GM12878 (cell line): ENCODE measurements at regions not wholly inside any gene's neighbourhood (a gene's known extent, or its start where the extent isn't known, plus 50 kb on each side); places are given as distances from the start of the nearest gene placed in this dataset.

ENCODE experiments used
- ATAC-seq: fragments of 200-7000 bp; cut with Tn5 transposase; 3 replicates; pipeline ENCODE4 v1.9.1; 2020; ENCODE audit warnings: mild to moderate bottlenecking, moderate library complexity
- BruUV-seq: library from RNA; stranded (reverse); fragments of 400-500 nt; replicated peaks from 2 replicates; lab custom pipeline; 2021; lab: Mats Ljungman, UMichigan
- CTCF ChIA-PET: fragments of 300-600 bp; sonication (Branson Sonifier 250); formaldehyde crosslinking; extraction: SDS; loops from one replicate; lab custom pipeline; 2021; ENCODE audit warnings: inconsistent platforms; lab: Yijun Ruan, JAX
- POLR2A ChIA-PET: fragments of 350-600 bp; formaldehyde crosslinking; extraction: SDS; loops from one replicate; lab custom pipeline; 2021; ENCODE audit warnings: inconsistent platforms; lab: Charles Lee
- RAD21 ChIA-PET: fragments of 300-600 bp; sonication (Branson Sonifier 250); formaldehyde crosslinking; loops from one replicate; lab custom pipeline; 2023; ENCODE audit warnings: antibody characterized with exemption; ENCODE audit not compliant: unreplicated experiment; lab: Charles Lee
- SMC1A ChIA-PET: fragments of 300-600 bp; sonication (Branson Sonifier 250); formaldehyde crosslinking; loops from one replicate; lab custom pipeline; 2023; ENCODE audit not compliant: unreplicated experiment, uncharacterized antibody; lab: Charles Lee
- DNase-seq: peaks from one replicate; pipeline ENCODE4 v3.0.0-alpha.2; 2011; ENCODE audit warnings: low read depth, low spot score
- FAIRE-seq: peaks from 3 replicates; lab custom pipeline; 2011; peaks lifted over from hg19 to GRCh38; lab: Jason Lieb, UNC
- H2AFZ ChIP-seq: 2 replicates; pipeline ENCODE4 v1.6.0; 2011; ENCODE audit warnings: low read depth, low read length, control low read depth; ENCODE audit not compliant: control insufficient read depth
- H3K27ac ChIP-seq: 2 replicates; pipeline ENCODE4 v1.5.1; 2011; ENCODE audit warnings: control low read depth; ENCODE audit not compliant: control insufficient read depth, insufficient read depth
- H3K27me3 ChIP-seq, 2 experiments: replicated peaks in 1 of 2; 2 replicates each; pipeline versions ENCODE4 v1.6.0 to v1.6.1; 2011; ENCODE audit warnings: low read length in 1 of 2; ENCODE audit not compliant: control insufficient read depth in 2 of 2, insufficient read depth in 2 of 2
- H3K36me3 ChIP-seq, 2 experiments: 2 replicates each; pipeline ENCODE4 v1.5.1; 2011; ENCODE audit warnings: low read length in 1 of 2; ENCODE audit not compliant: control insufficient read depth in 2 of 2, insufficient read depth in 2 of 2
- H3K4me1 ChIP-seq: 2 replicates; pipeline ENCODE4 v1.6.1; 2011; ENCODE audit warnings: mild to moderate bottlenecking, low read length, moderate library complexity, mixed read lengths; ENCODE audit not compliant: control insufficient read depth, insufficient read depth
- H3K4me2 ChIP-seq: 2 replicates; pipeline ENCODE4 v1.6.0; 2011; ENCODE audit warnings: control low read depth; ENCODE audit not compliant: control insufficient read depth, insufficient read depth
- H3K4me3 ChIP-seq: fragments of 200-600 bp; sonication (generic); 2 replicates; pipeline ENCODE4 v1.5.1; 2016
- H3K79me2 ChIP-seq: 2 replicates; pipeline ENCODE4 v1.6.0; 2011; ENCODE audit warnings: low read length; ENCODE audit not compliant: control insufficient read depth, insufficient read depth
- H3K9ac ChIP-seq: 2 replicates; pipeline ENCODE4 v1.8.0; 2011; ENCODE audit warnings: low read length, control low read depth, mixed read lengths; ENCODE audit not compliant: control insufficient read depth, insufficient read depth
- H3K9me3 ChIP-seq: replicated peaks from 3 replicates; pipeline ENCODE4 v1.5.1; 2011; ENCODE audit warnings: mild to moderate bottlenecking, low read length; ENCODE audit not compliant: control insufficient read depth, insufficient read depth
- H4K20me1 ChIP-seq: 2 replicates; pipeline ENCODE4 v1.6.0; 2011; ENCODE audit not compliant: control insufficient read depth, insufficient read depth
- ATF7 ChIP-seq: fragments of 450-650 bp; IDR thresholded peaks from 2 replicates; pipeline ENCODE4 v1.6.1; 2016; ENCODE audit warnings: low read depth, mild to moderate bottlenecking
- BCL11A ChIP-seq: IDR thresholded peaks from 2 replicates; pipeline ENCODE4 v1.6.1; 2011; ENCODE audit warnings: low read depth, low read length
- BRCA1 ChIP-seq: IDR thresholded peaks from 2 replicates; pipeline ENCODE4 v1.6.1; 2011; ENCODE audit warnings: low read depth, low read length, improper control_type of control experiment
- CEBPB ChIP-seq, 2 experiments: fragments of 150-350 bp in 1 of 2; IDR thresholded peaks; 2 replicates each; pipeline ENCODE4 v1.6.1; 2012 to 2014; ENCODE audit warnings: low read depth in 2 of 2, low read length in 2 of 2, borderline replicate concordance in 1 of 2, inconsistent platforms in 1 of 2
- CHD1 ChIP-seq: IDR thresholded peaks from 2 replicates; pipeline ENCODE4 v1.6.1; 2012; ENCODE audit warnings: low read depth, low read length, improper control_type of control experiment
- CREB1 ChIP-seq: IDR thresholded peaks from 2 replicates; pipeline ENCODE4 v1.6.1; 2012; ENCODE audit warnings: low read depth, mild to moderate bottlenecking, inconsistent platforms
- ESRRA ChIP-seq: IDR thresholded peaks from 2 replicates; pipeline ENCODE4 v1.6.1; 2012; ENCODE audit warnings: mild to moderate bottlenecking, low read length, improper control_type of control experiment
- FOXK2 ChIP-seq: fragments of 450-650 bp; IDR thresholded peaks from 2 replicates; pipeline ENCODE4 v1.6.1; 2017; ENCODE audit warnings: mild to moderate bottlenecking, moderate library complexity
- MXI1 ChIP-seq: fragments of 150-350 bp; IDR thresholded peaks from 2 replicates; pipeline ENCODE4 v1.6.1; 2011; ENCODE audit warnings: low read depth, mild to moderate bottlenecking, inconsistent platforms, low read length, improper control_type of control experiment
- POLR2AphosphoS2 ChIP-seq: IDR thresholded peaks from 2 replicates; pipeline ENCODE4 v1.6.1; 2011; ENCODE audit warnings: low read depth, mild to moderate bottlenecking, low read length, improper control_type of control experiment, moderate library complexity
- RAD21 ChIP-seq: IDR thresholded peaks from 2 replicates; pipeline ENCODE4 v1.6.1; 2011; ENCODE audit warnings: mild to moderate bottlenecking, low read depth, low read length, moderate library complexity; ENCODE audit not compliant: insufficient read depth
- RFX5 ChIP-seq: IDR thresholded peaks from 2 replicates; pipeline ENCODE4 v1.6.1; 2011; ENCODE audit warnings: low read depth, low read length, improper control_type of control experiment
- SREBF1 ChIP-seq: IDR thresholded peaks from 2 replicates; pipeline ENCODE4 v1.6.1; 2012; ENCODE audit warnings: mild to moderate bottlenecking, low read length
- TARDBP ChIP-seq: IDR thresholded peaks from 2 replicates; pipeline ENCODE4 v1.6.1; 2016; ENCODE audit warnings: borderline replicate concordance
- TBL1XR1 ChIP-seq: IDR thresholded peaks from 2 replicates; pipeline ENCODE4 v1.6.1; 2012; ENCODE audit warnings: low read depth, low read length, improper control_type of control experiment
- TCF7 ChIP-seq: IDR thresholded peaks from 2 replicates; pipeline ENCODE4 v1.6.1; 2014; ENCODE audit warnings: antibody characterized with exemption, borderline replicate concordance
- WGBS: methylation state at CpG from one replicate; pipeline ENCODE4 v1.1.6; 2016; ENCODE audit warnings: low lambda C conversion rate; ENCODE audit not compliant: insufficient replicate concordance, insufficient coverage; ENCODE audit errors: missing lambda C conversion rate; 5-methylcytosine and 5-hydroxymethylcytosine counted together
- in situ Hi-C: fragments of 300-500 bp; cut with MboI; formaldehyde crosslinking; loops from 9 replicates; pipeline ENCODE4 v1.14.3; 2018; ENCODE audit warnings: mixed read lengths
- intact Hi-C: fragments of 100-400 bp; cut with micrococcal nuclease; formaldehyde crosslinking; loops from one replicate; pipeline ENCODE4 v1.14.2; 2022; ENCODE audit not compliant: unreplicated experiment
- TF ChIP-seq, protein P1 (sequence below): fragments of 450-650 bp; IDR thresholded peaks from 2 replicates; pipeline ENCODE4 v1.6.1; 2017; ENCODE audit warnings: mild to moderate bottlenecking, low read depth, inconsistent platforms; ENCODE audit not compliant: poor library complexity, severe bottlenecking
- TF ChIP-seq, protein P2 (sequence below): fragments of 450-650 bp; IDR thresholded peaks from 2 replicates; pipeline ENCODE4 v1.6.1; 2017; ENCODE audit warnings: borderline replicate concordance

DNA sequence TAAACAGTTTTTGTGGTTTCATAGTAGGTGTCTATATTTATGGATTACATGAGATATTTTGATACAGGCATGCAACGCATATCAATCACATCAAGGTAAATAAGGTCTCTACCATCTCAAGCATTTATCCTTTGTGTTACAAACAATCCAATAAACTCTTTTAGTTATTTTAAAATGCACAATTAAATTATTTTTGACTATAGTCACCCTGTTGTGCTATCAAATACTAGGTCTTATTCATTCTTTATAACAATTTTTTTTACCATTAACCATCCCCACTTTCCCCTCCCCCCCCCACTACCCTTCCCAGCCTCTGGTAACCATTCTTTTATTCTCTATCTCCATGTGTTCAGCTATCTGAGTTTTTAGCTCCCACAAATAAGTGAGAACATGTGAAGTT is 175.7 kb upstream of the FBXO33 start:
- BruUV-seq, result no TSS peak
- CTCF ChIA-PET, result no interaction called here
- TF ChIP-seq TCF7 (no peak), TARDBP (no peak), TBL1XR1 (no peak), CHD1 (no peak)
- in situ Hi-C loops, result no loop called here
- H3K36me3 ChIP-seq, result no peaks in the 10 kb centered on the region
- SMC1A ChIA-PET, result interaction anchor here (0.9 kb wide), 1 partner anchor 74 kb away, joined by 3 read pairs; no protein-coding TSS in a partner anchor
- DNase-seq (no peak), FAIRE-seq (no peak), ATAC-seq (no peak)
- no peaks in the 10 kb centered on the region for H4K20me1 ChIP-seq
- H2AFZ ChIP-seq, result no peak overlapping the region
- H3K4me1 ChIP-seq, result no peaks in the 10 kb centered on the region
- intact Hi-C loops, result no loop called here
- no peak overlapping the region for H3K4me3 ChIP-seq
- H3K9ac ChIP-seq, result no peak overlapping the region
- WGBS, result 35% methylated on average over 1 of the region's 1 CpG
- H3K79me2 ChIP-seq, result no peaks in the 10 kb centered on the region
- H3K27me3 ChIP-seq, result no peaks in the 10 kb centered on the region
- POLR2A ChIA-PET, result no interaction called here
- H3K27ac ChIP-seq, result no peak overlapping the region
- RAD21 ChIA-PET, result no interaction called here
- no peak overlapping the region for H3K4me2 ChIP-seq
- no peaks in the 10 kb centered on the region for H3K9me3 ChIP-seq

DNA sequence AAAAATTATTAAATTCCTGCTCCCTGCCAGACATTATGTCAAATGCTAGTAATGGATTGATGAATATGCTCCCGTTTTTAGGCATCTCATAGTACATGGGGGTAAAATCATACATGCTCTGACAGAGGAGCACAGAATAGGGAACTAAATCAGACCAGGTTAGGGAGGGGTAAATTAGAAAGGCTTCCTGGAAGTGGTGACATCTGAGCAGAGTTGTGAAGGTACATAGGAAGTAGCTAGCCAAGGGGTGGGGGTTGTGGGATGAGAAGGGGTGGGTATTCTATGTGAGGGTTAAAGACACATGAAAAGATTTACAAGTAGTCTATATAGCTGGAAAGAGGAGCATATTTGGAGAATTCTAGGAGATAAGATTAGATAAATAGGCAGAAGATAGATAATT is 171.7 kb upstream of the FBXO33 start:
- no peaks in the 10 kb centered on the region for H3K9me3 ChIP-seq
- no peaks in the 10 kb centered on the region for H3K36me3 ChIP-seq
- no peaks in the 10 kb centered on the region for H4K20me1 ChIP-seq
- no peak for FAIRE-seq
- H3K4me2 ChIP-seq, result no peak overlapping the region
- no peak overlapping the region for H3K9ac ChIP-seq
- H2AFZ ChIP-seq, result no peak overlapping the region
- POLR2A ChIA-PET, result no interaction called here
- BruUV-seq, result no TSS peak
- DNase-seq, result no peak
- H3K27me3 ChIP-seq, result no peaks in the 10 kb centered on the region
- CTCF ChIA-PET, result no interaction called here
- RAD21 ChIA-PET, result interaction anchor here (0.8 kb wide), 1 partner anchor 36 kb away, joined by 3 read pairs; no protein-coding TSS in a partner anchor
- 5% methylated on average over 1 of the region's 1 CpG for WGBS
- no peaks in the 10 kb centered on the region for H3K4me1 ChIP-seq
- in situ Hi-C loops, result no loop called here
- SMC1A ChIA-PET, result interaction anchor here (0.6 to 0.8 kb wide), 2 partner anchors 66 to 596 kb away, joined by 3 read pairs; no protein-coding TSS in a partner anchor
- intact Hi-C loops, result no loop called here
- no peak overlapping the region for H3K4me3 ChIP-seq
- ATAC-seq, result no peak
- H3K27ac ChIP-seq, result no peak overlapping the region
- no peaks in the 10 kb centered on the region for H3K79me2 ChIP-seq
- TF ChIP-seq CEBPB (IDR thresholded peaks at IDR 0.05; ENCODE audit: borderline replicate concordance in 1 of 2, low read depth in 2 of 2, low read length in 2 of 2), result no peak
- TF ChIP-seq, protein P1, sequence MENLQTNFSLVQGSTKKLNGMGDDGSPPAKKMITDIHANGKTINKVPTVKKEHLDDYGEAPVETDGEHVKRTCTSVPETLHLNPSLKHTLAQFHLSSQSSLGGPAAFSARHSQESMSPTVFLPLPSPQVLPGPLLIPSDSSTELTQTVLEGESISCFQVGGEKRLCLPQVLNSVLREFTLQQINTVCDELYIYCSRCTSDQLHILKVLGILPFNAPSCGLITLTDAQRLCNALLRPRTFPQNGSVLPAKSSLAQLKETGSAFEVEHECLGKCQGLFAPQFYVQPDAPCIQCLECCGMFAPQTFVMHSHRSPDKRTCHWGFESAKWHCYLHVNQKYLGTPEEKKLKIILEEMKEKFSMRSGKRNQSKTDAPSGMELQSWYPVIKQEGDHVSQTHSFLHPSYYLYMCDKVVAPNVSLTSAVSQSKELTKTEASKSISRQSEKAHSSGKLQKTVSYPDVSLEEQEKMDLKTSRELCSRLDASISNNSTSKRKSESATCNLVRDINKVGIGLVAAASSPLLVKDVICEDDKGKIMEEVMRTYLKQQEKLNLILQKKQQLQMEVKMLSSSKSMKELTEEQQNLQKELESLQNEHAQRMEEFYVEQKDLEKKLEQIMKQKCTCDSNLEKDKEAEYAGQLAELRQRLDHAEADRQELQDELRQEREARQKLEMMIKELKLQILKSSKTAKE, result no peak
- TF ChIP-seq BRCA1, result no peak
- no peak for TF ChIP-seq CREB1
- TF ChIP-seq FOXK2, result no peak
- TF ChIP-seq, protein P2, sequence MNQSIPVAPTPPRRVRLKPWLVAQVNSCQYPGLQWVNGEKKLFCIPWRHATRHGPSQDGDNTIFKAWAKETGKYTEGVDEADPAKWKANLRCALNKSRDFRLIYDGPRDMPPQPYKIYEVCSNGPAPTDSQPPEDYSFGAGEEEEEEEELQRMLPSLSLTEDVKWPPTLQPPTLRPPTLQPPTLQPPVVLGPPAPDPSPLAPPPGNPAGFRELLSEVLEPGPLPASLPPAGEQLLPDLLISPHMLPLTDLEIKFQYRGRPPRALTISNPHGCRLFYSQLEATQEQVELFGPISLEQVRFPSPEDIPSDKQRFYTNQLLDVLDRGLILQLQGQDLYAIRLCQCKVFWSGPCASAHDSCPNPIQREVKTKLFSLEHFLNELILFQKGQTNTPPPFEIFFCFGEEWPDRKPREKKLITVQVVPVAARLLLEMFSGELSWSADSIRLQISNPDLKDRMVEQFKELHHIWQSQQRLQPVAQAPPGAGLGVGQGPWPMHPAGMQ, result no peak
- TF ChIP-seq SREBF1, result no peak
- no peak for TF ChIP-seq POLR2AphosphoS2
- no peak for TF ChIP-seq RAD21
- no peak for TF ChIP-seq ATF7
- no peak for TF ChIP-seq ESRRA
- no peak for TF ChIP-seq BCL11A
- no peak for TF ChIP-seq RFX5
- TF ChIP-seq MXI1, result no peak
